ENCODE measurements at regions not wholly inside any gene's neighbourhood (a gene's known extent, or its start where the extent isn't known, plus 50 kb on each side); places are given as distances from the start of the nearest gene placed in this dataset.

GRCh38 chr12:41652981-41653380 lies 464.9 kb downstream of the PDZRN4 start:
- TF ChIP-seq ZNF747 (tag by site-specific recombination; IDR thresholded peaks at IDR 0.05) (no peak), ZBTB49 (tag by site-specific recombination; IDR thresholded peaks at IDR 0.05; ENCODE audit: low read depth) (no peak), CTCF (tag by site-specific recombination; IDR thresholded peaks at IDR 0.05) (no peak), ZNF121 (tag by site-specific recombination; IDR thresholded peaks at IDR 0.05) (no peak), ZNF585B (tag by site-specific recombination; IDR thresholded peaks at IDR 0.05) (no peak), SP2 (tag by site-specific recombination; IDR thresholded peaks at IDR 0.05) (no peak)

Measured in HEK293 (cell line).